ENCODE measurements at regions not wholly inside any gene's neighbourhood (a gene's known extent, or its start where the extent isn't known, plus 50 kb on each side); places are given as distances from the start of the nearest gene placed in this dataset.

DNA sequence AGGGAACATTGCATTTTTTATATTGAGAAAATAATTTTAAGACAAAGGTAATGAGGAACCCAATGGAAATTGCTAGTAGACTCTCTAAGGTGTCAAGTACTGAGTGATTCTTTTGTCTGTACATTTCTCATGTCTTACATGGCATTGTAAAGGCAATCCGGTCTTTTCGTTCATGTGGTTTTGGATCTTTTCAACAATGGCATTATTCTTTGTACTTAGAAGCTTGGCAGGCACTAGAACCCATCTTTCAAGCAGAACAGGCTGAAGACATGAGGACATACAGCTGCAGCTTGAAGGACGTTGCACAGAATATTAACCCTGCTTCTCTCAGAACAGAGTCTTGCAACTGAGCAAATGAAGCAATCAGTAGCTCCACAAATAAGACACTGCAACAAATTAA, 231.5 kb upstream of the ZFHX3 start:
- intact Hi-C loops (cut with DNase I) = no loop called here
- TF ChIP-seq CTCF (IDR thresholded peaks at IDR 0.05) = no peak
- TF ChIP-seq POLR2A (IDR thresholded peaks at IDR 0.05) = no peak
- Histone ChIP-seq H3K4me1 (no peaks in the 10 kb centered on the region), H3K9me3 (no peaks in the 10 kb centered on the region), H3K36me3 (no peaks in the 10 kb centered on the region), H3K27me3 (no peaks in the 10 kb centered on the region), H3K4me3 (no peak overlapping the region), H3K27ac (no peak overlapping the region)
- no peak for DNase-seq
- 58% methylated on average over 3 of the region's 3 CpGs for WGBS (ENCODE audit: insufficient coverage, low coverage, low lambda C conversion rate, missing lambda C conversion rate)
- no peak for ATAC-seq

GRCh38 chr16:73277071-73277470, 229.1 kb upstream of the ZFHX3 start:
- no peak for ATAC-seq
- Histone ChIP-seq H3K4me3 (no peak overlapping the region), H3K27ac (no peak overlapping the region), H3K9me3 (no peaks in the 10 kb centered on the region), H3K27me3 (no peaks in the 10 kb centered on the region), H3K36me3 (no peaks in the 10 kb centered on the region), H3K4me1 (no peaks in the 10 kb centered on the region)
- no peak for DNase-seq
- no peak for TF ChIP-seq POLR2A (IDR thresholded peaks at IDR 0.05)
- no peak for TF ChIP-seq CTCF (IDR thresholded peaks at IDR 0.05)
- intact Hi-C loops (cut with DNase I) = no loop called here
- 53% methylated on average over 5 of the region's 5 CpGs for WGBS (ENCODE audit: insufficient coverage, low coverage, low lambda C conversion rate, missing lambda C conversion rate)

DNA sequence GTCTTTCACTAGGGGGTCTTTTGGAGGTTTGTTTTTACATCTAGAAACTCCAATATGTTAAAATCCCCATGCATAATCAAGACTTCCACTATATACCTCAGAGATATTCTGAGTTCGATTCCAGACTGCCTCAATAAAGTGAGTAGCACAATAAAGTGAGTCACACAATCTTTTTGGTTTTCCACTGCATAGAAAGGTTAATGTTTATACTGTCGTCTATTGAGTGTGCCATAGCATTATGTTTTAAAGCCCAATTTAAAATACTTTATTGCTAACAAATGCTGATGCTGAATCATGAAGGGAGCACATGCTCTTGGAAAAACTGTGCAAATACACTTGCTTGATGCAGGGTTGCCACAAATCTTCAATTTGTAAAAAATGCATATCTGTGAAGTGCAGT, 227.5 kb upstream of the ZFHX3 start:
- Histone ChIP-seq H3K9me3 (no peaks in the 10 kb centered on the region), H3K36me3 (no peaks in the 10 kb centered on the region), H3K4me1 (no peaks in the 10 kb centered on the region), H3K27ac (no peak overlapping the region), H3K27me3 (no peaks in the 10 kb centered on the region), H3K4me3 (no peak overlapping the region)
- DNase-seq (no peak), ATAC-seq (no peak)
- WGBS (ENCODE audit: insufficient coverage, low coverage, low lambda C conversion rate, missing lambda C conversion rate) = 59% methylated on average over 2 of the region's 2 CpGs
- intact Hi-C loops (cut with DNase I) = no loop called here
- no peak for TF ChIP-seq CTCF (IDR thresholded peaks at IDR 0.05)
- TF ChIP-seq POLR2A (IDR thresholded peaks at IDR 0.05) = no peak

GRCh38 chr16:73275024-73275423, 227.1 kb upstream of the ZFHX3 start:
- no peak for ATAC-seq
- Histone ChIP-seq H3K9me3 (no peaks in the 10 kb centered on the region), H3K4me3 (no peak overlapping the region), H3K36me3 (no peaks in the 10 kb centered on the region), H3K27ac (no peak overlapping the region), H3K27me3 (no peaks in the 10 kb centered on the region), H3K4me1 (no peaks in the 10 kb centered on the region)
- DNase-seq = no peak
- WGBS (ENCODE audit: insufficient coverage, low coverage, low lambda C conversion rate, missing lambda C conversion rate) = 52% methylated on average over 5 of the region's 5 CpGs
- intact Hi-C loops (cut with DNase I) = no loop called here
- TF ChIP-seq CTCF (IDR thresholded peaks at IDR 0.05) (no peak), POLR2A (IDR thresholded peaks at IDR 0.05) (no peak)

GRCh38 chr16:73274140-73274539, 226.2 kb upstream of the ZFHX3 start:
- Histone ChIP-seq H3K4me3 (no peak overlapping the region), H3K36me3 (no peaks in the 10 kb centered on the region), H3K27me3 (no peaks in the 10 kb centered on the region), H3K9me3 (no peaks in the 10 kb centered on the region), H3K4me1 (no peaks in the 10 kb centered on the region), H3K27ac (no peak overlapping the region)
- no peak for TF ChIP-seq POLR2A (IDR thresholded peaks at IDR 0.05)
- no peak for TF ChIP-seq CTCF (IDR thresholded peaks at IDR 0.05)
- DNase-seq (no peak), ATAC-seq (no peak)
- intact Hi-C loops (cut with DNase I) = no loop called here
- 80% methylated on average over 1 of the region's 1 CpG for WGBS (ENCODE audit: insufficient coverage, low coverage, low lambda C conversion rate, missing lambda C conversion rate)

Measured in right lobe of liver (tissue), 6 donors.